Mucosa of descending colon (tissue), 3 donors: ENCODE measurements at regions not wholly inside any gene's neighbourhood (a gene's known extent, or its start where the extent isn't known, plus 50 kb on each side); places are given as distances from the start of the nearest gene placed in this dataset.

Experiments
- ATAC-seq: fragments of 200-7000 bp; cut with Tn5 transposase; one replicate; pipeline ENCODE4 v1.9.1; 2020; ENCODE audit warnings: mild to moderate bottlenecking, moderate library complexity
- DNase-seq, 3 donors: peaks; one replicate each; pipeline ENCODE4 v3.0.0-alpha.2; 2020
- H3K36me3 ChIP-seq: fragments of 200-600 bp; one replicate; pipeline ENCODE4 v1.8.0; 2021; ENCODE audit warnings: low read depth, mild to moderate bottlenecking
- H3K4me1 ChIP-seq: fragments of 200-600 bp; one replicate; pipeline ENCODE4 v1.8.0; 2021; ENCODE audit warnings: low read depth, mild to moderate bottlenecking
- H3K4me3 ChIP-seq: fragments of 200-600 bp; one replicate; pipeline ENCODE4 v1.8.0; 2021; ENCODE audit warnings: mild to moderate bottlenecking
- H3K9me3 ChIP-seq: fragments of 200-600 bp; one replicate; pipeline ENCODE4 v1.8.0; 2021; ENCODE audit warnings: mild to moderate bottlenecking
- CTCF ChIP-seq: fragments of 200-600 bp; IDR thresholded peaks from one replicate; pipeline ENCODE4 v1.8.0; 2022; ENCODE audit warnings: antibody characterized with exemption, mild to moderate bottlenecking
- intact Hi-C, 2 donors: fragments of 100-400 bp; cut with DNase I in 1 of 2; cut with micrococcal nuclease in 1 of 2; formaldehyde crosslinking; loops; one replicate each; pipeline versions ENCODE4 v1.11.0 to v1.11.1; 2022; cut with DNase I, micrococcal nuclease
- donor health status: DM: no; HTN: no; CAD: no; lungs with moderate emphysema.
- donor health status: DM: no; HTN: no; CAD: no.
- donor health status: DM: no; HTN: yes; CAD: no.

- no peaks in the 10 kb centered on the region for H3K4me1 ChIP-seq
- intact Hi-C loops: no loop called here
- TF ChIP-seq CTCF: no peak
- ATAC-seq (peak; percentile 25), DNase-seq (peak in 1 of 3 donors; percentile 12)
- H3K4me3 ChIP-seq: no peak overlapping the region
- no peaks in the 10 kb centered on the region for H3K9me3 ChIP-seq
- no peaks in the 10 kb centered on the region for H3K36me3 ChIP-seq
Measured at GRCh38 chr6:22956029-22956681, 386.8 kb downstream of the HDGFL1 start.

- DNase-seq: no peak
- Histone ChIP-seq H3K36me3 (no peaks in the 10 kb centered on the region), H3K9me3 (no peaks in the 10 kb centered on the region), H3K4me3 (no peak overlapping the region), H3K4me1 (no peaks in the 10 kb centered on the region)
- intact Hi-C loops: no loop called here
- ATAC-seq: no peak
- no peak for TF ChIP-seq CTCF
Measured at GRCh38 chr6:22958677-22959076, 389.3 kb downstream of the HDGFL1 start.

GRCh38 chr6:22959571-22959970, 390.2 kb downstream of the HDGFL1 start:
- Histone ChIP-seq H3K36me3 (no peaks in the 10 kb centered on the region), H3K4me1 (no peaks in the 10 kb centered on the region), H3K4me3 (no peak overlapping the region), H3K9me3 (no peaks in the 10 kb centered on the region)
- no peak for TF ChIP-seq CTCF
- DNase-seq (no peak), ATAC-seq (no peak)
- intact Hi-C loops: no loop called here

- DNase-seq (no peak), ATAC-seq (no peak)
- no peaks in the 10 kb centered on the region for H3K9me3 ChIP-seq
- intact Hi-C loops: no loop called here
- no peak overlapping the region for H3K4me3 ChIP-seq
- no peaks in the 10 kb centered on the region for H3K36me3 ChIP-seq
- no peak for TF ChIP-seq CTCF
- no peaks in the 10 kb centered on the region for H3K4me1 ChIP-seq
Measured at GRCh38 chr6:22964334-22964733, 395.0 kb downstream of the HDGFL1 start.

- no peaks in the 10 kb centered on the region for H3K4me1 ChIP-seq
- no peak for TF ChIP-seq CTCF
- intact Hi-C loops: no loop called here
- no peaks in the 10 kb centered on the region for H3K36me3 ChIP-seq
- H3K4me3 ChIP-seq: no peak overlapping the region
- no peak for DNase-seq
- H3K9me3 ChIP-seq: no peaks in the 10 kb centered on the region
- no peak for ATAC-seq
Measured at GRCh38 chr6:22965889-22966288, 396.5 kb downstream of the HDGFL1 start.
